OCI-LY1 (cell line): ENCODE measurements at regions not wholly inside any gene's neighbourhood (a gene's known extent, or its start where the extent isn't known, plus 50 kb on each side); places are given as distances from the start of the nearest gene placed in this dataset.

Source experiments
- H2AFZ ChIP-seq: fragments of 200-600 bp; sonication (generic), shearing (Covaris generic); 2 replicates; pipeline ENCODE4 v1.6.0; 2014; ENCODE audit warnings: antibody characterized with exemption, mild to moderate bottlenecking, low read length
- H3F3A ChIP-seq: fragments of 200-600 bp; sonication (generic), shearing (Covaris generic); 2 replicates; pipeline ENCODE4 v1.6.0; 2014; ENCODE audit warnings: mild to moderate bottlenecking, antibody characterized with exemption, low read length, moderate library complexity; ENCODE audit not compliant: insufficient read depth
- H3K27ac ChIP-seq: fragments of 200-600 bp; sonication (generic); 2 replicates; pipeline ENCODE4 v1.5.1; 2014; ENCODE audit warnings: low read length, mixed run types, mild to moderate bottlenecking, low read depth; ENCODE audit not compliant: poor library complexity, severe bottlenecking
- H3K27me3 ChIP-seq: fragments of 200-600 bp; sonication (generic); 2 replicates; pipeline ENCODE4 v1.6.0; 2014; ENCODE audit warnings: antibody characterized with exemption, mild to moderate bottlenecking, low read length, moderate library complexity; ENCODE audit not compliant: insufficient read depth
- H3K36me3 ChIP-seq: fragments of 200-600 bp; sonication (generic); 2 replicates; pipeline ENCODE4 v1.6.1; 2014; ENCODE audit warnings: mild to moderate bottlenecking, antibody characterized with exemption, low read length, moderate library complexity, mixed read lengths; ENCODE audit not compliant: insufficient read depth
- H3K4me1 ChIP-seq: fragments of 200-600 bp; sonication (generic); 2 replicates; pipeline ENCODE4 v1.5.1; 2014; ENCODE audit warnings: mild to moderate bottlenecking, low read length, moderate library complexity; ENCODE audit not compliant: insufficient read depth, severe bottlenecking
- H3K4me2 ChIP-seq: fragments of 200-600 bp; sonication (generic), shearing (Covaris generic); 2 replicates; pipeline ENCODE4 v1.6.1; 2014; ENCODE audit warnings: low read length
- H3K4me3 ChIP-seq: fragments of 200-600 bp; sonication (generic); 2 replicates; pipeline ENCODE4 v1.5.1; 2014; ENCODE audit warnings: low read length, low read depth, mild to moderate bottlenecking, mixed read lengths; ENCODE audit not compliant: poor library complexity, severe bottlenecking
- H3K79me2 ChIP-seq: fragments of 200-600 bp; shearing (Covaris generic); 2 replicates; pipeline ENCODE4 v1.6.1; 2016; ENCODE audit warnings: mixed run types, low read length, mixed read lengths; ENCODE audit not compliant: insufficient read depth
- H3K9ac ChIP-seq: fragments of 200-600 bp; sonication (generic), shearing (Covaris generic); 2 replicates; pipeline ENCODE4 v1.6.1; 2014; ENCODE audit warnings: mild to moderate bottlenecking, low read length, mixed read lengths
- H3K9me2 ChIP-seq: fragments of 200-600 bp; sonication (generic), shearing (Covaris generic); 2 replicates; pipeline ENCODE4 v1.6.1; 2014; ENCODE audit warnings: low read depth, mild to moderate bottlenecking, low read length, mixed read lengths
- H3K9me3 ChIP-seq: fragments of 200-600 bp; shearing (Covaris generic); 2 replicates; pipeline ENCODE4 v1.6.1; 2014; ENCODE audit warnings: low read length, mixed read lengths
- H4K20me1 ChIP-seq: fragments of 200-600 bp; sonication (generic), shearing (Covaris generic); 2 replicates; pipeline ENCODE4 v1.6.0; 2016; ENCODE audit warnings: mild to moderate bottlenecking, low read length; ENCODE audit not compliant: insufficient read depth
- EZH2 ChIP-seq: fragments of 200-600 bp; sonication (generic), shearing (Covaris generic); IDR thresholded peaks from 2 replicates; pipeline ENCODE4 v1.8.0; 2017; ENCODE audit warnings: borderline replicate concordance, mixed run types, mild to moderate bottlenecking, antibody characterized with exemption, low read length, moderate library complexity, mixed read lengths
- TF ChIP-seq, protein P1 (sequence below): fragments of 200-600 bp; sonication (generic), shearing (Covaris generic); IDR thresholded peaks from 2 replicates; pipeline ENCODE4 v1.5.1; 2017; ENCODE audit warnings: mild to moderate bottlenecking, antibody characterized with exemption, low read length, moderate library complexity, mixed read lengths

DNA sequence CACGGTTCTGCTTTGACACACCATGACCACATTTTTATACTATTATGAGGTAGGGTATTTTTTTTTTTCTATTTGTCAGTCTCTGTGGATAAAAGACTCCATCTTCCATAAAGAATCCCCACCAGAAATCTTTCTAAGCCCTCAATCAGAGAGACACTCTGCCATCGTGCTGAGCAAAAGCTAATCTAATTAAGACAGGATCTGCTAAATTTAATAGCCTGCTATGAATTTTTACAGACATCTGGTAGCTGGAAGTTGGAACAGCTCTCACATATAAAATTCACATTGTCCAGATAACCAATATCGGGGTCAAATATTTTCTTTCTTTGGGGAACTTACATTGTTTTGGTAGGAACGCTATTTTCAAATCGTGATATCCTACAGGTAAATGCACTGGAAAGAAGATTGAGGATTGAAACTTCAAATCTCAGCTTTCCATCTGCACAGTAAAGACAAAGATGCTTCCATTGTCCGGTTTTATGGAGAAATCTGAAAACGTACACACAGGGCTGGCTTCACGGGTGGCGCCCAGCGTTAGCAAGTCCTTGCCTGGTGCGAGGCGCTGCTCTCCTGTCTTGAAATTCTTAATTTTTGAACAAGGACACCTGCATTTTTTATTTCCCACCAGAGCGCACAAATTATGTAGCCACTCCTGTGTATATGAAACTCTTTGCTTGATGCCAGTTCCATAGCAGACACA, 573.8 kb upstream of the NOX3 start:
- H3K36me3 ChIP-seq, result no peaks in the 10 kb centered on the region
- no peaks in the 10 kb centered on the region for H3K79me2 ChIP-seq
- no peak overlapping the region for H3K27ac ChIP-seq
- H3F3A ChIP-seq, result no peaks in the 10 kb centered on the region
- no peaks in the 10 kb centered on the region for H4K20me1 ChIP-seq
- H3K4me3 ChIP-seq, result no peak overlapping the region
- H3K9me2 ChIP-seq, result no peaks in the 10 kb centered on the region
- peaks cover 6% of the 10 kb centered on the region; the same call in 1 of the 2 replicates for H3K9me3 ChIP-seq
- no peak for TF ChIP-seq EZH2
- TF ChIP-seq, protein P1, sequence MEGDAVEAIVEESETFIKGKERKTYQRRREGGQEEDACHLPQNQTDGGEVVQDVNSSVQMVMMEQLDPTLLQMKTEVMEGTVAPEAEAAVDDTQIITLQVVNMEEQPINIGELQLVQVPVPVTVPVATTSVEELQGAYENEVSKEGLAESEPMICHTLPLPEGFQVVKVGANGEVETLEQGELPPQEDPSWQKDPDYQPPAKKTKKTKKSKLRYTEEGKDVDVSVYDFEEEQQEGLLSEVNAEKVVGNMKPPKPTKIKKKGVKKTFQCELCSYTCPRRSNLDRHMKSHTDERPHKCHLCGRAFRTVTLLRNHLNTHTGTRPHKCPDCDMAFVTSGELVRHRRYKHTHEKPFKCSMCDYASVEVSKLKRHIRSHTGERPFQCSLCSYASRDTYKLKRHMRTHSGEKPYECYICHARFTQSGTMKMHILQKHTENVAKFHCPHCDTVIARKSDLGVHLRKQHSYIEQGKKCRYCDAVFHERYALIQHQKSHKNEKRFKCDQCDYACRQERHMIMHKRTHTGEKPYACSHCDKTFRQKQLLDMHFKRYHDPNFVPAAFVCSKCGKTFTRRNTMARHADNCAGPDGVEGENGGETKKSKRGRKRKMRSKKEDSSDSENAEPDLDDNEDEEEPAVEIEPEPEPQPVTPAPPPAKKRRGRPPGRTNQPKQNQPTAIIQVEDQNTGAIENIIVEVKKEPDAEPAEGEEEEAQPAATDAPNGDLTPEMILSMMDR, result no peak
- H2AFZ ChIP-seq, result no peak overlapping the region
- no peak overlapping the region for H3K4me2 ChIP-seq
- no peaks in the 10 kb centered on the region for H3K27me3 ChIP-seq
- H3K4me1 ChIP-seq, result no peaks in the 10 kb centered on the region
- no peak overlapping the region for H3K9ac ChIP-seq

DNA sequence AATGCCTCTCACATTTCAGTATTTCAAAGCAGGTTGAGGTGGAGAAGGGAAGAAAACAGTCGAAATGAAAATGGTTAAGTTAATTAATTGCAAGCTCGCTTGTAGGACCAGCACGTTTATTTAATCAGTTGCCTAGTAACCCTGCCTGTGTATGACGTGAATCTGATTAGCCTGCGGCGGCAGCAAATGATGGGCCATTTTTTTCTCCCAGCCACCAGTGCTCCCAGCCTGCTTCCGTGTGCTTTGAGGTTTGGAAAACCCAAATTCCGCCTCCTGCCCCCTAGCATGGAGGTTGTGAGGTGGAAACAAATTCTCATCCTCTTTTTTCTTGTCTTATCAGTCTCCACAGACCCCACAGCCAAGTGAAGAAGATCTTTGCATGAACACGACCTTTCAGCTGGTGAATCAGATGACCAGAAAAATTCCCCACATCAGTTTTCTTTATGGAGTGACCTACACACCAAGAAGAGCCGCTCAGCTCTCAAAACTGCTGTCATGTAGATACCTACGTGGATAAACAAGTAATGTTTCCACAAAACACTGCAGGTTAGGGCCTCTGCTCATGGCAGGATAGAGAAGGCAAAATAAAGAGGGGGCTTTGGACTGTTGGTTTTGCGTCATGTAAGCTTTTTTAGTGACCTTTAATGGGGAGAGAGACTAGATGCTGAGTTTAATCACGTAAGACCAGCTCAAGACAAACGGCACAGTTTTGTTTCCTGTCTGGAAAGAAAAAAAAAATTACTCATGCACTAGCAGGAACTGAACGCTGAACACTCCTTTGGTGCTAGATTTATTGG, 572.9 kb upstream of the NOX3 start:
- no peaks in the 10 kb centered on the region for H3K27me3 ChIP-seq
- no peak overlapping the region for H3K4me2 ChIP-seq
- H3F3A ChIP-seq, result no peaks in the 10 kb centered on the region
- no peaks in the 10 kb centered on the region for H3K9me2 ChIP-seq
- TF ChIP-seq EZH2, result no peak
- TF ChIP-seq, protein P1, result no peak
- H3K4me3 ChIP-seq, result no peak overlapping the region
- H3K9me3 ChIP-seq, result peaks cover 6% of the 10 kb centered on the region; the same call in 1 of the 2 replicates
- no peak overlapping the region for H3K9ac ChIP-seq
- H3K4me1 ChIP-seq, result no peaks in the 10 kb centered on the region
- H2AFZ ChIP-seq, result no peak overlapping the region
- H3K36me3 ChIP-seq, result no peaks in the 10 kb centered on the region
- no peaks in the 10 kb centered on the region for H3K79me2 ChIP-seq
- H4K20me1 ChIP-seq, result no peaks in the 10 kb centered on the region
- no peak overlapping the region for H3K27ac ChIP-seq

DNA sequence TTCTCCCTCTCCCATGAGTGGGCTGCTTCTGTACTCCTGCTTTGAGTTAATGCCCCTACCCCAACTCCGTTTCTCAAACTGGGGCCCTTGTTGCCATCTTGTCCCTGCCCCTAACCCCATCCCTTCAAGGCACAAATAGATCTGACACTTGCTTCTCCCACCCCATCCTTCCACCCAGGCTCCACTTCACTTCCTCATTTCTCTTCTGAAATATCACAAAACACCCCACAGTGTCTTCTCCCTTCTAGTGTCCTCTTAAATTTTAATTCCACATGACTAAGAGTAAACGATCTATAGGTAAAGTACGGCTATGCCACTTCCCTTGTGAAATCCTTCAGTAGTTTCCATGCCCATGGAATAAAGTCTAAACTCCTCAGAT, 571.6 kb upstream of the NOX3 start:
- H3K36me3 ChIP-seq, result no peaks in the 10 kb centered on the region
- H2AFZ ChIP-seq, result no peak overlapping the region
- no peak overlapping the region for H3K4me2 ChIP-seq
- H3K9ac ChIP-seq, result no peak overlapping the region
- H3K27me3 ChIP-seq, result no peaks in the 10 kb centered on the region
- no peak overlapping the region for H3K27ac ChIP-seq
- no peak for TF ChIP-seq EZH2
- TF ChIP-seq, protein P1, result no peak
- no peaks in the 10 kb centered on the region for H3K9me2 ChIP-seq
- peaks cover 6% of the 10 kb centered on the region; the same call in 1 of the 2 replicates for H3K9me3 ChIP-seq
- H3K4me1 ChIP-seq, result no peaks in the 10 kb centered on the region
- H4K20me1 ChIP-seq, result no peaks in the 10 kb centered on the region
- H3F3A ChIP-seq, result no peaks in the 10 kb centered on the region
- H3K79me2 ChIP-seq, result no peaks in the 10 kb centered on the region
- no peak overlapping the region for H3K4me3 ChIP-seq
